NCI-H2029 treated with DMSO at 0.1 percent for 48 hours (cell line): ENCODE measurements at regions not wholly inside any gene's neighbourhood (a gene's known extent, or its start where the extent isn't known, plus 50 kb on each side); places are given as distances from the start of the nearest gene placed in this dataset.

Source experiments
- DNase-seq: peaks from one replicate; lab custom pipeline; 2025; lab: John Stamatoyannopoulos, UW

DNA sequence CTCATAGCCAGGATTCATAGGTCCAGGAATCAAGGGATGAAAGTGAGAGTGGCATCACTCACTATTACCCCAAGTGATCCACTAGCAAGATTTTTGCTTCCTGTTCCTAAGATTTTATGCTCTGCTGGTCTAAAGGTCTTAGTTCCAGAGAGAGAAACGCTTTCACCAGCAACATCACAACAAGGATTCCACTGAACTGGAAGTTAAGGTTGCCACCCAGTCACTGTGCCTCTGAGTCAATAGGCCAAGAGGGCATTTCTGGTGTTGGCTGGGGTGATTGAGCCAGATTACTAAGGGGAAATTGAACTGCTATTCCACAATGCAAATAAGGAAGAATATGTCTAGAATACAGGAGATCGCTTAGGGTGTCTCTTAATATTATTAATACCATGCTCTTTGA lies 142.5 kb upstream of the ARID2 start:
- no peak for DNase-seq

DNA sequence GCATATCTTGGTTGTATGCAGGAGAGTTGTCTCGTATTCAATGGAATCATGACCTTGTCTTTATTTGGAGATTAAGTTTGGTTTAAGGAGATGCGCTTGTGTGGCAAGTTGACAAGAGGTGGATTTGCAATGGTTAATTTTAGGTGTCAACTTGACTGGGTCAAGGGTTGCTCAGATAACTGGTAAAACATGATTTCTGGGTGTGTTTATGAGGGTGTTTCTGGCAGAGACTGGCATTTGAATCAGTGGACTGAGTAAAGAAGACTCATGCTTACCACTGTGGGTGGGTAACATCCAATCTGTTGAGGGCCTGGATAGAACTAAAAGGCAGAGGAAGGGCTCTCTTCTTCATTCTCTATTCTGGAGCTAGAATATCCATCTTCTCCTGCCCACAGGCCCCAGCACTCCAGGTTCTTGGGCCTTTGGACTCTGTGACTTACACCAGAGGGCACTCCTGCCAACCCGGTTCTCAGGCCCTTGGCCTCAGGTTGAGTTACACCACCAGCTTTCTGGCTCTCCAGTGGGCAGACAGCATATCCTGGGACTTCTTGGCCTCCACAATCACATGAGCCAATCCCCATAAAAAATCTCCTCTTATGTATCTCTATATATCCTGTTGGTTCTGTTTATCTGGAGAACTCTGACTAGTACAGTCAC lies 141.5 kb upstream of the ARID2 start:
- no peak for DNase-seq

DNA sequence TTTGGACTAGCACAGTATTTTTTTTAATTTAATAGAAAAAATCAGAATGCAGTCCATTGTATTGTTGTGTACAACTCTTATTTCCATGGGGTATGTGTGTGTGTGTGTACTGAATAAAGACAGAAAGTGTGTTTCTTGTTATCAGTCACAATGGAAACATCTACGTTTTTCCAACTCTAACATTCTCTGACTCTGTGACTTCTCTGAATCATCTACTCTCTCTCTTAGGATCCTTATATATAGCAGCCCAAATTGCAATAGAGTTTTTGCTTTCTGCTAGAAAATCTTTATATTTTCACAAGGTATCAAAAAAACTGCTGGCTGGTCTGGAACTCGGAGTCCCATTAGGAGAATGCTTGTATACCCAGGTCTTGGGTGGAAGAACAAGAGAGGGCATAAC lies 138.9 kb upstream of the ARID2 start:
- no peak for DNase-seq

DNA sequence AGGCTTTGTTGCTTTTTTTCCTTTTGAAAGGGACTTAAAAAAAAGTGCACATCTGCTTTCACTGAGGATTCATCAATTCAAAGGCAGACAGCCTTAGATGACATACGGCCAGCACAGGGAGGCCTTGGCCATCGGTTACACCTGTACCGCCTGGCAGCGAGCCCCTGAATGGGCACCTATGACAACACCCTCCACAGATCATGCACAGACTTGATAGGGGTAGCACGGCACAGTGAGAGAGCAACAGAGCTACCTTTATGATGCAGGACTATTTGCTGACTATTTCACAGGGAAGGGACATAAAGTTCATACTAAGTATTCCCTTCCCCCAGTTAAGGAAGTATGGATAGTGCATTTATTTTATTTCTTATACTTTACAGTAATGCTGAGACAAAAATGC lies 137.9 kb upstream of the ARID2 start:
- no peak for DNase-seq

DNA sequence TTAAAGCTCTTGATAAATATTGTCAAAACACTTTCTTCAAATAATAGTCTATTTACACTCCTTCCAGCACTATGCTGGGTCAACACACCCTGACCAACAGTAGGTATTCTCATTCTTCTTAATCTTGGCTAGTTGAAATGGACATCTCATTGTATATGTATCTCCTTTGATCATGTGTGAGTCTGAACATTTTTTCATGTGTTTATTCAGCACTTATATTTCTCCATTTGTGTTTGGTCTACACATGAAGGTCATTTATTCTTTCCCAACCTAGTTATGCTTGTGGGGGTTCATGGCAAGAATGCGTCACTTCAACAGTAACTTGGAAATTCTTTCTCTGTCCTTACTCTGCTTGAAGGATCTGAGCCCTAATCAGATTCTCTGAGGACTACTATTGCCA lies 133.1 kb upstream of the ARID2 start:
- DNase-seq = no peak

DNA sequence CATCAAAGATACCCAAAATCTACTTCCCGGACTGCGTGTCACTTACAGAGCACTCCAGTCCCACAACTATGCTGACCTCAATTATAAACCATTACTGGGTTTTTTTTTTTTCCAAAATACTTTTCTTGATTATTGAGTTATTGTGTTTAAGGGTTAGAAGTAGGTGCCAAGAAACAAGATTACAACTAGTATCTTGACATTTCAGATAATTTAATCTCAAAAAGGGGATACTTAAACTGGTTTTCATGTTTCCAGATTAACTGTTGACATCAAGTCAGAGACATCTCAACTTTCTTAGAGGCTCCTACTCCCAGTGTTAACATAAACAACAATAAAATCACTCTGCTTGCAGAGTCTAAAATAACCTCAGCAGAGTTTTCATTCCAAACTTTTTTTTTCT lies 131.2 kb upstream of the ARID2 start:
- no peak for DNase-seq

DNA sequence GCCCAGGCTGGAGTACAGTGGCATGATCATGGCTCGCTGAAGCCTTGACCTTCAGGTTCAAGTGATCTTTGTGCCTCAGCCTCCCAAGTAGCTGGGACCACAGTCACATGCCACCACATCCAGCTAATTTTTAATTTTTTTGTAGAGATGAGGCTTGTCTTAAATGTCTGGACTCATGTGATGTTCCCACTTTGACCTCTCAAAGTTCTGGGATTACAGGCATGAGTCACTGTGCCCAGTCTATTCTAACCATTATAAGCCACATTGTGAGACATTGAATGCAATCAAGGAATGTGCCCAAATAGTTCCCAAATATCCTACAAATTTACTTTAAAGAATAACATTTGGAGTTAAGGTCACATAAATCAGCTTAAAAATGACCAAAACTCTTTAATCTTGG lies 130.7 kb upstream of the ARID2 start:
- DNase-seq = no peak

DNA sequence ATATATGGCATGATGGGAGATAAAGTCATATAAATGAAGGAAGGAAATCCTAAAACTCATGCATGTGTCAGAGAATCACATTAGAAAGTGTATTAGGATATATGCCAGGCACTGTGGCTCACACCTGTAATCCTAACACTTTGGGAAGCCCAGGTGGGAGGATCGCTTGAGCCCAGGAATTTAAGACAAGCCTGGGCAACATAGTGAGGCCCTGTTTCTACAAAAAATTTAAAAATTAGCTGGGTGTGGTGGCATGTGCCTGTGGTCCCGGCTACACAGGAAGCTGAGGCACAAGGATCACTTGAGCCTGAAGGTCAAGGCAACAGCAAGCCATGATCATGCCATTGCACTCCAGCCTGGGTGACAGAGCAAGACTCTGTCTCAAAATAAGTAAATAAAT lies 130.3 kb upstream of the ARID2 start:
- no peak for DNase-seq

DNA sequence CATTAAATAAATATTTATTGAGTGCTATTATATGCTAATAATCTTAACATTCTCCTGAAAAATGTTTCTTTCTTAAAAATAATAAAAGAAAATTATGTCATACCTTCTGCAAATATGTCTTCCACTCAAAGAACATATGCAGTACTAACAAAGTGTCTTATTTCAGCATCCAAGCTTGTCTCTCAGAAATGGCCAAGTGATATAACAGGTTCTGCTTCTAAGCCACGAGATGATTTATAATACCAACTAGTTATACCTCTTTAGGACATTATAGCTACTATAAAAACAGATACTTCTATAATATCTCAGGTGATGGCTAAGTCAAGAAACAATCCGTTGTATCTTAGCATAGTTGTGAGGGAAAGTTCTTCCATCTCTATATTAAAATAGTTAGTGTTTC lies 128.1 kb upstream of the ARID2 start:
- DNase-seq = no peak

DNA sequence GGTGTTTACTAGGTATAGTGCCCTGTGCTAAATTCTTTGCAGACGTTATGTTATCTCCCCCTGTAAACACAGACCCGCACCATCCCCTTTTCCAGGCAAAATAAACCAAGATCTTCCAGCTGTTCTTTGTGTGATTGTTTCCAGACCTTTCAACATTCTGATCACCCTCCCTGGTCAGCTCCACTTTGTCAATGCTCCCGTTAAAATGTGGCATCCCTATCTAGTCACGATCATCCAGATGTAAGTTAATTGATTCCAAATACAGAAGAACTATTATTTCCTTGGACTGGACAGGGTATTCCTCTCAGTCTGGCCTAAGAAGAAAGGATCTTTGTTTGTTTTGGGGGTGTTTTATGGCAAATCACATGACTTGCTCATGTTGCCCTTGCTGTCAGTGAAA lies 127.6 kb upstream of the ARID2 start:
- DNase-seq = no peak

DNA sequence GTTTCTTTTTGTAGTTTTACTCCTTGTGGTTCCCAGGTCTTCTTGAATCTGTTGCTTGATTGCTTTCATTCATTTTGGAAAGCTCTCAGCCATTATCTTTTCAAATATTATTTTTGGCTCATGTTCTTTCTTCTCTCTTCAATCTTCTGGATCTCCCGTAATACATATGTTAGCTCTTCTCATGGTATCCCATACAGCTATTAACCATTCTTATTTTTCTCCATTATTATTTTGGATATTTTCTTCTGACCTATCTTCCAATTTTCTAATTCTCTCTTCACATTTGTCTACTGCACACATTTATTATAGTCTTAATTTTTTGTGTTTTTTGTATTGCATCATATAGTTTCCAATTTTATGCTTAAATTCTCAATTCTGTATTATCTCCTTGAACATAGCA lies 123.9 kb upstream of the ARID2 start:
- no peak for DNase-seq

DNA sequence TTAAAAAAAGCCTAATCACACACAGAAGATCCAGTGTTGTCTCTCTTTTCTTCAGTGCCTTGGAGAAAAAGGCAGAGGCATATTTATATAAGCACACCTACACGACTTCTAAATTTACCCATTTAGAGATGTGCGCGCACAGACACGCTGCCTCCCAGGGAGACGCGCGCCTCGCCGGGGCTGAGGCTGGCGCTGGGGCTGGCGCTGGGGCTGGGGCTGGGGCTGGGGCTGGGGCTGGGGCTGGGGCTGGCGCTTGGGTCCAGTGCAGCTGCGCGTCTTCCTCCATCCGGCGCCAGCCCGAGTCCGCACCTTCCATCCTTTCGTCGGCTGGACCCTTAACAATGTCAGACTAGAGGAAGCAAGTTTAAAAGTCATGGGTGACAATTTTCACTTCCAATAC lies 118.4 kb upstream of the ARID2 start:
- no peak for DNase-seq

DNA sequence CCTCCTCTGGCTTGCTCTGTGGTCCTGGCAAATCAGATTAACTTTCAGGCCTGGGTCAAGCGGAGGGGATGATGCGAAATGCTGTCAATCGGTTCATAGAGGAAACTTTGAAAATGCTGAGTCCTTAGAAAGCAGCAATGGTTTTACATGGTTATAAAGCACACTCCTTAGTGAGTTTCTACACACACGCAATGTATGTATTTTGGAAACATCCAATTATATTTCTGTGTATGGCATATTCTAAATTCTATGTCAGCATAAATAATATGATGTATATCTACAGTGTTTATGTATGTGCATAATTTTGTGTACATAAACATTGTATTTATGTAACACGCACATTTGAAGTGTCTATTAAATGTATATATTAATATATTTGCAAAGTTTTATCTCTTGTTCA lies 118.0 kb upstream of the ARID2 start:
- no peak for DNase-seq

DNA sequence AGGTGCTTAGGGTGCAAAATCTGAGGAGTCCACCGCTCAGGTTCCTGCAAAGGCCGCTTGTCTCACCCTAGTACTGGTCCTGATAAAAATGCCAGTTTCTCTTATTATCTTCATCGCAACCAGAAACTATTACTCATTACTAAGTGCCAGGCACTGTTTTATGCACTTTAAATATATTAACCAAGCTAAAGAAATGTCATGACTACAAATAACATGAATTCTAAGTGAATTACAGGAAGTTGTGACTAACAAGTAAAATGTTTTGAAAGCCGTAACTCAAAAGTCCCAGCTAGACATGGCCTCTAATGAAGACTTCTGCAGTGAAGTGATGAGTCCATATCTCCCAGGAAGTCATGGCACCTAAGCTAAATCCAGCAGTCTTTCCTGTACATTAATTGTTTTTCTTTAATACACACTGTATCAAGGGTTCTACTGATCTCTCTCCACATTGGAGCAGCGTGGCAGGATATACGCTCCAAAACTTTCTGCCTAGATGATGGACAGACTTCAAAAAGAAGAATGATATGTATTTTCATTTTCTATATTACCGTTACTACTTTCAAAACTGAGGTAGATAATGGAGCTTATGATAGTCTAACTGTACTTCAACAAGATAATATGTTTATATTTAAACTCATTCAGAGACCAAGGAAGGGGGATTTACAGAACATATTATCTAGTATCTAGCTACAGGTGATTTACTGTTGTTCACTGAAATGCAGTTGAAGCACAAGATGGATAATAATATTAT lies 117.3 kb upstream of the ARID2 start:
- no peak for DNase-seq

DNA sequence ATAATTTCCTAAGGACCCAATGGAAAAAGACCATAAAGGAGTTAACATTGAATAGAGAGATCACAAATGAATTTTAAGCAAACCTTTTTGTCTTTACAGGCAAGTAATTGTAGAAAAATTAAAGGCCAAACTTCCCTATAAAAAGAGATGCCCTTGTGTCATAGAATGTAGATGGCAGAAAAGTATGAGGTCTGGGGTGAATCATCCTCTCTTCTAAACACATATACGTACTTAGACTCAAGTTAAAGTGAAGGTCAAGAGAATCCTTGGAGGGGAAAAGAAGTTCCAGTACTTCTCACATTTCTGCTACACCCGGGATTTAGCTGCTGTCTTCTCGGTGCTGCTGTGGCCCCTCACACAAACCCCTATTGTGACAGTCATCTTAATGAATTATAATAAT lies 116.2 kb upstream of the ARID2 start:
- DNase-seq = no peak

DNA sequence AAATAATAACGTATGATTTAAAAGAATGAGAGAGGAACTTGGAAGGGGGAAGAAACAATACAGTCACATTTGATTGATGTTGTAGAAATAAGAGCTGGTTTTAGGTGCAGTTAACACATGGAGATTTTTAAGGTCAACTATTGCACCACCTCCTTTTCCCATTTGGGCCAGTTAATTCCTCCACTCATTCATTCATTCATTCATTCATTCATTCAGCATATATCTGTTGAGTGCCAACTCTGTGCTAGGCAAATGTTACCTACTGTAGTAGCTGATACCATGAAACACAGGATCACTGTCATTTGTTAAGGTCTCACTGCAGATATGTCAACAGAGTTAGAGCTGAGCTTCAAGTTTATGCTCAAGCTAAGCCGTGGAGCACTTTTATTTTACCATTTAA lies 115.7 kb upstream of the ARID2 start:
- no peak for DNase-seq

DNA sequence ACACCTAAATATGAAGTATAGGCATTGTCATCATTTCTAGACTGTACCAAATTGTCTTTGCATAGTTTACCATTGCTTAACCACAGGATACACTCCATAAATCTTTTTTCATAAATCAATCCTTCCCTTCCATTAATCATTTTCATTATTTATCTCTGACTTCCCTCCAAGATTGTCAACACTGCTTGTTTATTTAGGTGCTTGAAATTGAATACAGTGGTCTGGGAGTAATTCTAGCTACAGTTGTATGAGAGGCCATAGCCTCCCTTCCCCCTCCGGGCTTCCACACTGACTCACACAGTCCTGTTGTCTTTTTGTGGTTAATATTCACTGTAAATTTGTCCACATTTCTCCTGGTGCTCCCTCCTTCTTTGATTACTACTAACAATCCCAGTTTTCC lies 114.2 kb upstream of the ARID2 start:
- peak; percentile 60 for DNase-seq

DNA sequence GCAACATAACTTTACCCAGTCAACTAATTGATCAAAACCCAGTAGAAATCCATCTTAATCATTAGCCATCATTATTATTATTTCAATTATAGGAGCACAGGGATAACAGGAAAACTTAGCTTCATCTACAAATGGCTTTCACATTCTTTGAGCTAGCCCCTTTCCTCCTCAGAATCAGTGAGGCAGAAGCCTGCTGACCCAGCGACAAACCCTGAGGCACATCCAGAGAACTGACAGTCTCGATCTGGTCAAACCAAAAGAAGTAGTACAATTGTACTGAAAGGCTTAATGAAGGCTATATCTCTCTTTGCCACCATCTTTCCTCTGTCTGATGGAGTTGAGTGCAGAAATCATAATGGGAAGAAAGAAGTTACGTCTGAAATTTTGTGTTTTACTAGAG lies 109.8 kb upstream of the ARID2 start:
- no peak for DNase-seq

DNA sequence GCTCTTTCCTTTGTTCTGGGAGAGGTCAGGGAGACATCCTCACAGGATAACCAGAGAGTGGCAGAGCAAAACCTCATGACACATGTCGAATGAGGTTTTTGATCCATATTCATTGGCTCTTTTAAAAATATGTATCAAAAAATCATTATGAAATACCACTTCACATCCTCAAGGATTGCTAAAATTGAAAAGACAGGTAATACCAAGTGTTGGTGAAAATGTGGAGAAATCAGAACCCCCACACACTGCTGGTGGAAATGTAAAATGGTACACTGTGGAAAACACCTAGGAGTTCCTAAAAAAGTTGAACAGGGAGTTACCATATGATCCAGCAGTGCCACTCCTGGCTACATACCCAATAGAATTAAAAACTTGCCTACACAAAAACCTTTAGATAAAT lies 107.8 kb upstream of the ARID2 start:
- DNase-seq = no peak

DNA sequence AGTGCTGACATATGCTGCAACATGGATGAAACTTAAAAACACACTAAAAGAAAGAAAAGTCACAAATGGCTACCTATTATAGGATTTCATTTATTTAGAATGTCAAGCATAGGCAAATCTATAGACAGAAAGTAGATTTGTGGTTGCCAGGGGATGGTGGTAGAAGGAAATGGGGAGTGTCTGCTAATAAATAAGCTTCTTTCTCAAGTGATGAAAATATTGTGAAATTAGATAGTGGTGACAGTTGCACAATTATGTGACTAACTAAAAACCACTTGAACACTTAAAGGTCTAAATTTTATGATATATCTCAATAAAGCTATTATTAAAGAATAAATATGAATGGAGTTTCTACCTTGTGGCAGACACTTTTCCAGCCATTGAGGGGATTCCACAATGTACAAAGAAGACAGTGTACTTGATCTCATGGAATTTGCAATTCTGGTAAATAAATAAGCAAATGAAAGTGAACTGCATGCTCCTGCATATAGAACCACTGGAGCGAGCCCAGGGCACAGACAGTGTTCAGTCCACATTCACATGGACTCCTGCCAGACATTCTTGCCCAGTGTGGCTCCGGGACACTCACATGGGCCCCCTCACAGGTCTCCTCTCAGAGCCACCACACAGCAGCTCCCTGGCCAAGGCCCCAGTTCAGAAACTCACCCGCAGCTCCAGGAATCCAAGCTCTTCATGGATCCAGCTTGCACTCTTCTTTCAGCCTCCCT lies 107.1 kb upstream of the ARID2 start:
- DNase-seq = no peak

DNA sequence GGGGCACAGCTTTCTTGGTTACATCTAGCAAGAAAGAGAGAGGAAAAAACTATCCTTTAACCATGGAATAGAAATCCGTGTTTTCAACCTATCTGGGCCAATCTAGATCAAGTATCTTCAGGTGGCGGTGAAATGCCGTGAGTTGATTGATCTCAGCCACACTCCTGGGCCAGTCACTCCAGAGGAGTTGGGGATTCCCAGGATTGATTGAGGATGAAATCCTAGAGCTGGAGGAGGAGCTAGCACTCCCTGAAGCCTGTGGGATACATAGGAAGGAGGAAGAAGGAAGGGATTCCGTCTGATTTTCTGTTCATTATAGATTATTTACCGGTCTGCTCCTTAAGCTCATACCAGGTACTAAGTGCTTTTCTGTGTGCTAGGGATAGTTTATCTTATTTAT lies 106.3 kb upstream of the ARID2 start:
- DNase-seq = no peak

DNA sequence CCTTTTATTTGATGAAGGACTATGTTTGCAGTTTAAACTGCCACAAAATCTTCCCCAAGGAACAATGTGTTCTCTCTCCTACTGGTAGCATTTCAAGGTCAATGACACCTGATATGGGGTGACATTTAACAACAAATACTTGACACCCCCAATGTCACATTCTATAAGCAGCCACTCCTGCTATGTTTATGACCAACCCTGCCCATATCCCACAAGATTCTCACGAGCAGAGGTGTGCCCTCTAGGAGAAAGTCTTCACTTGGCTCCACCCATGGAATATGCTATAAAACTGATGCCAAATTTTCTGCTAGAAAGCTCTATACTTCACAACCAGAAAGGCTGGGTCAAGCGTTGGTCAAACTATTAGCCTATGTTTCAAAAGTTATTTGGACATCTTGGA lies 105.6 kb upstream of the ARID2 start:
- DNase-seq = no peak

DNA sequence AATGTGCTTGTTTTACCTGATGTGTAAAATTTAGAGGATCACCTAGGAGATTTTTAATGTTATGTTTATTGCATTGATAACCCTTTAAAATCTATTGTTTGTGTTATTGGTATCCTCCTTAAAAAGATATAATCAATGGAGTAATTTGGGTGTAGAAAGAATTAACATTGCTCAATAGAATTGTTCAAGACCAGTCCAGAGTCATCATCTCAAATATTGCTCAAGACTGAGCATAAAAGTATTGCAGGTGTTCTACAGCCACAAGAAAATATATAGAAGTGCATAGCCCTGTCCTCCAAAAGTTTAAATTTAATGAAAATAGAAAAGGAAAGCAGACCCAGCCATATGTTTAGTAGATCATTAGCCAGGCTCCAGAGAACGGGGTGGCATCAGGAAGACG lies 102.5 kb upstream of the ARID2 start:
- DNase-seq = no peak
